ENCODE measurements at regions not wholly inside any gene's neighbourhood (a gene's known extent, or its start where the extent isn't known, plus 50 kb on each side); places are given as distances from the start of the nearest gene placed in this dataset.

DNA sequence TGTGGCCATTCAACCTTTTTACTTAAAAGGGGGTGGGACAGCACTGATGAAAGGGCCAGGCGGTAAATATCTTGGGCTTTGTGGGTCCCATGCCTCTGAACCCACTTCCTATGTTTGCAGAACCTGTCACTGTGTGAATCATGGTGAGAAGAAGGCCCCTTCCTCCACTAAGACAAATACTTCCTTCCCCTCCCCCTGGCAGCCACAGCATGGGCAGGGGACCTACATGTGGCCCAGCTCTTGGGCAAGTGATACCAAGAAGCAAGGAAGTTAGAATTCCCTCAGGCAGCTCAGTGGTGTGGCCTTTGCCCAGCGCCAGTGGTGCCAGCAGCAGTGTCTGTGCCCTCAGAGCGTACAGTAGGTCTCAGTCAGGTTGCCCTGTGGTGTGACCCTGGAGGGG lies 168.6 kb downstream of the TRIM33 start:
- peak; percentile 9 for DNase-seq

DNA sequence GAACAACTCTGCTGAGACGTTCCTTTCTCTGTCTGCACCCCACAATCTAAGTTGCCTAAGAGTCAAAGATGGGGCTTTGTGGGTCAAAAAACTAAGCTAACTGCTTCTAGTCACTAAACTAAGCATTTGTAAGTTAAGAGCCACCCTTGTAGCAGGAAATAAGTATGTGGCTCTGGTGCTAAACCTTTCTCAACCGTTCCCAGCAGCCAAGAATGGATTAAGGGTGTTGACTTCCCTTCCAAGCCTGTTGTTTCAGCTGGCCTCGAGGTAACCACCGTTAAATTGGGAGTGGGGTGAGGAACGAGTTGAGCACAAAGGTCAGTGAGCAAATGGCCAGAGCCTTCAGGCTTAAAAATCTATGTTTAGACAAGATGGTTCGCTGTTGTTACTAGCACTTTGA lies 169.1 kb downstream of the TRIM33 start:
- DNase-seq, result no peak

GRCh38 chr1:114341299-114341698 lies 169.7 kb downstream of the TRIM33 start:
- peak; percentile 2 for DNase-seq

DNA sequence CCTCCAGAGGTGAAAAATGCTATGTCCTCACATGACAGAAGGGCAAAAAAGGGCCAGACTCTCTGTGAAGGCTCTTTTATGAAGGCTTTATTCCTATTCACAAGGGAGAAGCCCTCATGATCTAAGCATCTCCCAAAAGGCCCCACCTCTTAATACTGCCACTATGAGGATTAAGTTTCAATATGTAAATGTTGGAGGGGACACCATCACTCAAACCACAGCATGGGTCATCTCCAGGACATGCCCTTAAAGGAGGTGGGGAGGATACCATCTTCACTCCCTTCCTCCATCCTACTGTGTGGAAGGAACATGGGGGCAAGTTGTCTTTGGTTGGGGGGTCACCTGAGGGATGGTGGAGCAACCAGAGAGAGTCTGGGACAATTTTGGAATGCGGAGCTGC lies 170.1 kb downstream of the TRIM33 start:
- DNase-seq, result no peak

- DNase-seq, result no peak
These were observed 171.6 kb downstream of the TRIM33 start for GRCh38 chr1:114339379-114339778.

- DNase-seq, result no peak
These were observed 172.7 kb downstream of the TRIM33 start for GRCh38 chr1:114338191-114338890.

- DNase-seq, result no peak
These were observed 173.6 kb downstream of the TRIM33 start for GRCh38 chr1:114337417-114337816.

DNA sequence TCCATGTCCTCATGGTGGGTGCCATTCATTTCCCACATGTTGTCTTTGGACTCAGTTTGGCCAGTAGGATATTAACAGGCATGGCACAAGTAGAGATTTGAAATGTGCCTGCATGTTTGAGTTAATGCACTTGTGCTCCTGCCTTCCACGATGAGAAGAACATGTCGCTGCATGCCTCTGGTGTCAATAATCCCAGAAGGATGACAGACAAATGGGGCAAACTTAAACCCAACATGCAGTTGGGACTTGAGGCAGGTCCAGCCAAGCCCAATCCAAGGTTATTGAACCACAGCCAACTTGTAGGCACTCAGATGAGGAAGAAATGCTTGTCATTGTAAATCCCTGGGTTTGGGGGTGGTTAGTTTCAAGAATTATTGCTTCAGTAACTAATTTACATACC lies 174.6 kb downstream of the TRIM33 start:
- DNase-seq, result no peak

GRCh38 chr1:114335273-114335672 lies 175.7 kb downstream of the TRIM33 start:
- no peak for DNase-seq

GRCh38 chr1:114334297-114334696 lies 176.7 kb downstream of the TRIM33 start:
- no peak for DNase-seq

- DNase-seq, result no peak
These were observed 177.3 kb downstream of the TRIM33 start for GRCh38 chr1:114333690-114334089.

DNA sequence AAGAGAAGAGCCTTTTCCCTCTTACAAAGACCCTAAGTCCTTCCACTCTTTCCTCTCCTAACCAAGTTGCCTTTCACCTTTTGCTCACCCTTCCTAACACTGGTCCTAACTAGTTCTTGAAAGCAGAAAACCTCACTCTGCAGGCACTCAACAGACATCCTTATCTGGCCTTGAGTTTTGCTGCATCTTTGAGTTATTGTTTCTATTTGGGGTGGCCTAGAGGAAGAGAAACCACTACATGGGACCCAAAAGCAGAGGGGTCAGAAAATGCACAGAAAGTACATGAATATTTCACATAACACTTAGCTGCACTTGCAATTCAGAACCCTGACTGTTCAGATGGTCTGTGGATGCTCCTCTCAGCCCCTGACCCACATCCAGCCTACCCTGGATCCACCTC lies 178.3 kb upstream of the SYT6 start:
- DNase-seq, result no peak

DNA sequence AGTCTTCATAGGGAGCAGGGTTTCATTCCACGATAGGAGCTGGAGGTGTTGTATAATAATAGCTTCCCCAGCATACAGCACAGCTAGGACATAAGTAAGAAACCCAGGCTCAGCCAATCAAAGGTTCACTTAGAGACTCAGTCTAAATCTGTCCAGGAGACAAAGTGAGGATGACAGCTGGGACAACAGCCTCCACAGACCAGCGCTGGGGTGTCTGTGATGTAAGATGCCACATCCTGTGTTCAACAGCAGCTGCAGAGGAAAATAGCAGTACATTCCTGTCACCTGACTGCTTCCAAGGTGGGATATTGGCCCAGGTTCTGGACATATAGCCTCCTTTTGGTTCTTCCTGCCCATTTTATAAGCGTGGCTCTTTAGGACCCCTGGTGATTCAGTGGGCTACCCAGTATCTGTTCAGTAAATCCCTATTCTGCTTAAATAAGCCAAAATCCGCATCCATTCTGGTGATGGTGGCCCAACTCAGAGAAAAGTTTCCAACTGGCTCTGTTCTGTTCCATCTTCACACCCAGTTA lies 176.8 kb upstream of the SYT6 start:
- DNase-seq, result no peak

DNA sequence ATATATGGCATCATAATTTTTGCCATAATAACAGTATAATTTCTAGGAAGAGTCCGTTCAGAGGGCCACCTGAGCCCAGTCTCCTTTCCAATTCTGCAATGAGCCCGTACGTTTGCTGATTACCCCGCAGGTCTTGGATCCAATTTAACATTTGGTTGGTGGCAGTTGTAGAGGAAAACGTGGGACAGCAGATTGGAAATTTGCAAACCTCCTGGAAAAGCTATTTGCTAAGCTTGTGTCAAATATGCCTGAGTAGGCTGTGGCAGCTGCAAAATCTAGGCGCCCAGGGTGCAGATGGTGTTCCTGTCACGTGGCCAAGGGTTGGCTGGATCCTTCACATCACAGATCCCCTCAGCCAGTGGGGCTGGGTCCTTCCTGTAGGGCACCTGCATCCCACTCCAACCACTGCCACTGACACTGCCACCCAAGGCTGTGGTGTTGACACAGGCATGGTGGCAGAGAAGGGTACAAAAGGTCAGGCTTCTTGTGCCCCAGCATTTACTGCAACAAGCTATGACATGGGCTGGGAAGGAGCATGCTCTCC lies 174.8 kb upstream of the SYT6 start:
- no peak for DNase-seq

GRCh38 chr1:114324662-114324965 lies 170.9 kb upstream of the SYT6 start:
- no peak for DNase-seq

GRCh38 chr1:114323959-114324661 lies 170.4 kb upstream of the SYT6 start:
- no peak for DNase-seq

- no peak for DNase-seq
These were observed 169.1 kb upstream of the SYT6 start for GRCh38 chr1:114322734-114323133.

DNA sequence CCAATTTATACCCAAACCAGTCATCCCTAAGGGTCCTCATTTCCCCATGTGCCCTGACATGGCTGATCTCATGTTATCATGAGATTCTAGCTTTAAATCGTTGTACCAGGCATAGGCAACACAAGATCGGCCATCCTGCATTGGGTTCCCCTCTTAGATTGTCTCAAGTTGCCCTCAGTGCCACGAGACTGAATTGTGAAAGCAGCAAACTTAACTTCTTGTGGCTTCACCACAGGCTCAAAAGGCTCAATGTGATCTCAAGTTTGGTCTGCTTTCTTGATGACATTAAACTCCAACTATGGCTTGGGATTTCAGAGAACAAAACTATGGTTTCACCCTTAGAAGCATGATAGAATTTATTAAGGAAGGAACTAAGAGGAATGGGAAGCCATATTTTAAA lies 168.5 kb upstream of the SYT6 start:
- no peak for DNase-seq

GRCh38 chr1:114320586-114320985 lies 166.9 kb upstream of the SYT6 start:
- no peak for DNase-seq

GRCh38 chr1:114319418-114319817 lies 165.7 kb upstream of the SYT6 start:
- no peak for DNase-seq

- DNase-seq, result no peak
These were observed 165.3 kb upstream of the SYT6 start for GRCh38 chr1:114318961-114319360.

GRCh38 chr1:114316204-114316603 lies 162.5 kb upstream of the SYT6 start:
- DNase-seq, result no peak

DNA sequence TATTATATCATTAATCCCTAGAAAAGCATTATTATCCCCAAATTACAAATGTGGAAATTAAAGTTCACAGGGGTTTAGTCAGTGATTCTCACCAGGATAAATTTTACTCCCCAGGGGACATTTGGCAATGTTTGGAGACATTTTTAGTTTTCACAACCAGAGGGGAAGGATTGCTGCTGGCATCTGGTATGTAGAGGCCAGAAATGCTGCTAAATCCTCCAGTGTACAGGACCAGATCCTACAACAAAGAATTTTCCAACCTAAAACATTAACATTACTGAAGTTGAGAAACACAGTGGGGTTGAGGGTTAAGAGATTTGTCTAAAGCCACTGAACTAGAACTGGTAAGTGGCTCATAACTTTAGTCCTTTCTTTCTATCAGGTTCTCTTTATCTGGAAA lies 162.0 kb upstream of the SYT6 start:
- no peak for DNase-seq

DNA sequence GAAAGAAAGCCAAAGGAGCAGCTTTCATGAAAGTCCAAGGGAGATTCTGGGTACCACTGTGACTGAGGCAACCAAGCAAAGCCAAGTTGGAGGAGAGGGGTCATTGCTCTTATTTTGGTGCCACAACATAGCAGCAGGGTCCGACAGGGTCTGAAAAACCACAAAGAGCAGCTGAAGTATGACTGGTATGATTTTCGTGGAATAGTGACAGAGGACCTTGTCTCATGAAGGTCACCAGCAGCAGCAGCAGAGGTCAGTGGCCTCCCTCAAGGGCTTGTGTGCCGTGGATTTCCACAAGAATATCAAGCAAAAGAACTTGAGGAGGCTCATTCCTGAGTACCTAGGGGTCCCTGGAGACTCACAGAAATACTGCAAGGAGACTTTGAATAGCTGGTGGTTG lies 160.9 kb upstream of the SYT6 start:
- no peak for DNase-seq

DNA sequence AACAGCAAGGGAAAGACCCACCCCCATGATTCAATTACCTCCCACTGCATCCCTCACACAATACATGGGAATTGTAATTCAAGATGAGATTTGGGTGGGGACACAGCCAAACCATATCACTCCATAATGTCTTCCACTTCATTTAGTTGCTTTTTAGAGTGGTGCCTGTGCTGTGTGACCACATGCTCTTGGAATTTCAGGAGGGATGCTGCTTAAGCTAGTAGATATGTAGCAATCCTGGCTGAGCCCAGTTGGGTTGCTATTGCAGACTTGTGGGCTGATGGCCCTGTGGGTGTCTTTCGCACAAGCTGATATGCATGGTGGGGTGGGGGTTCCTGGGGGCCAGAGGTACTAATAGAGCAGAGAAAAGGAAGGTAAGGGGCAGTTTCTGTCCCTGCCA lies 160.4 kb upstream of the SYT6 start:
- no peak for DNase-seq
